GM12878 (cell line): ENCODE measurements at regions not wholly inside any gene's neighbourhood (a gene's known extent, or its start where the extent isn't known, plus 50 kb on each side); places are given as distances from the start of the nearest gene placed in this dataset.

ENCODE experiments used
- ATAC-seq: fragments of 200-7000 bp; cut with Tn5 transposase; 3 replicates; pipeline ENCODE4 v1.9.1; 2020; ENCODE audit warnings: mild to moderate bottlenecking, moderate library complexity
- BruUV-seq: library from RNA; stranded (reverse); fragments of 400-500 nt; replicated peaks from 2 replicates; lab custom pipeline; 2021; lab: Mats Ljungman, UMichigan
- CTCF ChIA-PET: fragments of 300-600 bp; sonication (Branson Sonifier 250); formaldehyde crosslinking; extraction: SDS; loops from one replicate; lab custom pipeline; 2021; ENCODE audit warnings: inconsistent platforms; lab: Yijun Ruan, JAX
- POLR2A ChIA-PET: fragments of 350-600 bp; formaldehyde crosslinking; extraction: SDS; loops from one replicate; lab custom pipeline; 2021; ENCODE audit warnings: inconsistent platforms; lab: Charles Lee
- RAD21 ChIA-PET: fragments of 300-600 bp; sonication (Branson Sonifier 250); formaldehyde crosslinking; loops from one replicate; lab custom pipeline; 2023; ENCODE audit warnings: antibody characterized with exemption; ENCODE audit not compliant: unreplicated experiment; lab: Charles Lee
- SMC1A ChIA-PET: fragments of 300-600 bp; sonication (Branson Sonifier 250); formaldehyde crosslinking; loops from one replicate; lab custom pipeline; 2023; ENCODE audit not compliant: unreplicated experiment, uncharacterized antibody; lab: Charles Lee
- DNase-seq: peaks from one replicate; pipeline ENCODE4 v3.0.0-alpha.2; 2011; ENCODE audit warnings: low read depth, low spot score
- FAIRE-seq: peaks from 3 replicates; lab custom pipeline; 2011; peaks lifted over from hg19 to GRCh38; lab: Jason Lieb, UNC
- H2AFZ ChIP-seq: 2 replicates; pipeline ENCODE4 v1.6.0; 2011; ENCODE audit warnings: low read depth, low read length, control low read depth; ENCODE audit not compliant: control insufficient read depth
- H3K27ac ChIP-seq: 2 replicates; pipeline ENCODE4 v1.5.1; 2011; ENCODE audit warnings: control low read depth; ENCODE audit not compliant: control insufficient read depth, insufficient read depth
- H3K27me3 ChIP-seq, 2 experiments: replicated peaks in 1 of 2; 2 replicates each; pipeline versions ENCODE4 v1.6.0 to v1.6.1; 2011; ENCODE audit warnings: low read length in 1 of 2; ENCODE audit not compliant: control insufficient read depth in 2 of 2, insufficient read depth in 2 of 2
- H3K36me3 ChIP-seq, 2 experiments: 2 replicates each; pipeline ENCODE4 v1.5.1; 2011; ENCODE audit warnings: low read length in 1 of 2; ENCODE audit not compliant: control insufficient read depth in 2 of 2, insufficient read depth in 2 of 2
- H3K4me1 ChIP-seq: 2 replicates; pipeline ENCODE4 v1.6.1; 2011; ENCODE audit warnings: mild to moderate bottlenecking, low read length, moderate library complexity, mixed read lengths; ENCODE audit not compliant: control insufficient read depth, insufficient read depth
- H3K4me2 ChIP-seq: 2 replicates; pipeline ENCODE4 v1.6.0; 2011; ENCODE audit warnings: control low read depth; ENCODE audit not compliant: control insufficient read depth, insufficient read depth
- H3K4me3 ChIP-seq: fragments of 200-600 bp; sonication (generic); 2 replicates; pipeline ENCODE4 v1.5.1; 2016
- H3K79me2 ChIP-seq: 2 replicates; pipeline ENCODE4 v1.6.0; 2011; ENCODE audit warnings: low read length; ENCODE audit not compliant: control insufficient read depth, insufficient read depth
- H3K9ac ChIP-seq: 2 replicates; pipeline ENCODE4 v1.8.0; 2011; ENCODE audit warnings: low read length, control low read depth, mixed read lengths; ENCODE audit not compliant: control insufficient read depth, insufficient read depth
- H3K9me3 ChIP-seq: replicated peaks from 3 replicates; pipeline ENCODE4 v1.5.1; 2011; ENCODE audit warnings: mild to moderate bottlenecking, low read length; ENCODE audit not compliant: control insufficient read depth, insufficient read depth
- H4K20me1 ChIP-seq: 2 replicates; pipeline ENCODE4 v1.6.0; 2011; ENCODE audit not compliant: control insufficient read depth, insufficient read depth
- CBFB ChIP-seq: IDR thresholded peaks from 2 replicates; pipeline ENCODE4 v1.6.1; 2016; ENCODE audit warnings: antibody characterized with exemption, low read depth
- CEBPB ChIP-seq, 2 experiments: fragments of 150-350 bp in 1 of 2; IDR thresholded peaks; 2 replicates each; pipeline ENCODE4 v1.6.1; 2012 to 2014; ENCODE audit warnings: low read depth in 2 of 2, low read length in 2 of 2, borderline replicate concordance in 1 of 2, inconsistent platforms in 1 of 2
- E2F8 ChIP-seq: fragments of 450-650 bp; IDR thresholded peaks from 2 replicates; pipeline ENCODE4 v1.6.1; 2018; ENCODE audit warnings: mild to moderate bottlenecking, low read depth, moderate library complexity; ENCODE audit not compliant: partially characterized antibody
- ELK1 ChIP-seq: IDR thresholded peaks from 2 replicates; pipeline ENCODE4 v1.6.1; 2012; ENCODE audit warnings: low read depth, low read length, improper control_type of control experiment
- HDAC2 ChIP-seq: fragments of 200-600 bp; sonication (generic); IDR thresholded peaks from 2 replicates; pipeline ENCODE4 v1.6.1; 2017
- KLF5 ChIP-seq: fragments of 450-650 bp; IDR thresholded peaks from 2 replicates; pipeline ENCODE4 v1.6.1; 2014; ENCODE audit warnings: mild to moderate bottlenecking; ENCODE audit not compliant: partially characterized antibody
- NKRF ChIP-seq: fragments of 450-650 bp; conservative IDR thresholded peaks from 2 replicates; pipeline ENCODE4 v1.6.1; 2017; ENCODE audit warnings: mild to moderate bottlenecking, moderate library complexity
- NR2F1 ChIP-seq: fragments of 450-650 bp; conservative IDR thresholded peaks from 2 replicates; pipeline ENCODE4 v1.6.1; 2017; ENCODE audit warnings: mild to moderate bottlenecking
- NRF1 ChIP-seq: conservative IDR thresholded peaks from 2 replicates; pipeline ENCODE4 v1.6.1; 2011; ENCODE audit warnings: mild to moderate bottlenecking, low read depth, low read length, improper control_type of control experiment
- RFX5 ChIP-seq: IDR thresholded peaks from 2 replicates; pipeline ENCODE4 v1.6.1; 2011; ENCODE audit warnings: low read depth, low read length, improper control_type of control experiment
- SIN3A ChIP-seq: IDR thresholded peaks from 2 replicates; pipeline ENCODE4 v1.6.1; 2012; ENCODE audit warnings: low read depth, low read length, improper control_type of control experiment
- SMARCA5 ChIP-seq: fragments of 450-650 bp; IDR thresholded peaks from 2 replicates; pipeline ENCODE4 v1.6.1; 2017; ENCODE audit warnings: mild to moderate bottlenecking
- ZZZ3 ChIP-seq: IDR thresholded peaks from 2 replicates; pipeline ENCODE4 v1.6.1; 2011; ENCODE audit warnings: low read depth; ENCODE audit not compliant: control insufficient read depth, insufficient read length
- WGBS: methylation state at CpG from one replicate; pipeline ENCODE4 v1.1.6; 2016; ENCODE audit warnings: low lambda C conversion rate; ENCODE audit not compliant: insufficient replicate concordance, insufficient coverage; ENCODE audit errors: missing lambda C conversion rate; 5-methylcytosine and 5-hydroxymethylcytosine counted together
- in situ Hi-C: fragments of 300-500 bp; cut with MboI; formaldehyde crosslinking; loops from 9 replicates; pipeline ENCODE4 v1.14.3; 2018; ENCODE audit warnings: mixed read lengths
- intact Hi-C: fragments of 100-400 bp; cut with micrococcal nuclease; formaldehyde crosslinking; loops from one replicate; pipeline ENCODE4 v1.14.2; 2022; ENCODE audit not compliant: unreplicated experiment

GRCh38 chr9:115910959-115911358 lies 242.6 kb upstream of the PAPPA start:
- no peak for ATAC-seq
- no peak overlapping the region for H3K4me3 ChIP-seq
- H3K36me3 ChIP-seq = no peaks in the 10 kb centered on the region
- intact Hi-C loops = no loop called here
- no peak overlapping the region for H3K9ac ChIP-seq
- FAIRE-seq = no peak
- H3K27ac ChIP-seq = no peak overlapping the region
- H3K4me2 ChIP-seq = no peak overlapping the region
- no peaks in the 10 kb centered on the region for H3K79me2 ChIP-seq
- H4K20me1 ChIP-seq = no peaks in the 10 kb centered on the region
- H3K4me1 ChIP-seq = no peaks in the 10 kb centered on the region
- in situ Hi-C loops = no loop called here
- RAD21 ChIA-PET = no interaction called here
- TF ChIP-seq ZZZ3 (no peak), NRF1 (no peak), NKRF (no peak), RFX5 (no peak), NR2F1 (no peak), SIN3A (no peak), CEBPB (IDR thresholded peaks at IDR 0.05; ENCODE audit: borderline replicate concordance in 1 of 2, low read depth in 2 of 2, low read length in 2 of 2) (no peak), E2F8 (no peak), HDAC2 (no peak), ELK1 (no peak), CBFB (no peak), KLF5 (no peak), SMARCA5 (no peak)
- TF ChIP-seq, all 136 proteins: peak for 0
- ChIA-PET CTCF (no interaction called here), SMC1A (interaction anchor here (0.5 kb wide), 1 partner anchor 1534 kb away, joined by 3 read pairs; no protein-coding TSS in a partner anchor), POLR2A (no interaction called here)
- 81% methylated on average over 2 of the region's 2 CpGs for WGBS
- H3K27me3 ChIP-seq = no peaks in the 10 kb centered on the region
- no peak for DNase-seq
- BruUV-seq = no TSS peak
- H3K9me3 ChIP-seq = no peaks in the 10 kb centered on the region
- no peak overlapping the region for H2AFZ ChIP-seq
